ENCODE measurements at regions not wholly inside any gene's neighbourhood (a gene's known extent, or its start where the extent isn't known, plus 50 kb on each side); places are given as distances from the start of the nearest gene placed in this dataset.
A peak's percentile ranks its signal among the peaks of the same experiment; 100 is the strongest.

DNA sequence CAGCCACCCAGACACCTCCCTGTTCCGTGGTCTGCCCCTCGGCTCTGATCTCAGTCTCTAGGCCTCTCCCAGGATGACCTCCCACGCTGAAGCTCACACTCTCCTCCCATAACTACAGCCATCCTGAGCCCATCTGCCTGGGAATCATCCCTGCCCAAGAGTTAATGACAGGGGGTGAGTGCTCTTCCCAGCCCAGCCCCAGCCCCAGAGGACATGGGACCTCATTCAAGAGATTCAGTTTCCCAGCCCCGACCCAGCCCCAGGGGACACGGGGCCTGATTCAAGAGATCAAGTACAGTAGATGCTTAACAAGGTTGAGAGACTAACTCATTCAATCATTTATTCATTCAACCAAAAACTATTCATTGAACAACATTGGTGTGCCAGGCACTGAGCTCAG is 272.0 kb downstream of the XXYLT1 start:
- WGBS, 2 donors, result 64 to 78% methylated on average over 5 of the region's 5 CpGs

DNA sequence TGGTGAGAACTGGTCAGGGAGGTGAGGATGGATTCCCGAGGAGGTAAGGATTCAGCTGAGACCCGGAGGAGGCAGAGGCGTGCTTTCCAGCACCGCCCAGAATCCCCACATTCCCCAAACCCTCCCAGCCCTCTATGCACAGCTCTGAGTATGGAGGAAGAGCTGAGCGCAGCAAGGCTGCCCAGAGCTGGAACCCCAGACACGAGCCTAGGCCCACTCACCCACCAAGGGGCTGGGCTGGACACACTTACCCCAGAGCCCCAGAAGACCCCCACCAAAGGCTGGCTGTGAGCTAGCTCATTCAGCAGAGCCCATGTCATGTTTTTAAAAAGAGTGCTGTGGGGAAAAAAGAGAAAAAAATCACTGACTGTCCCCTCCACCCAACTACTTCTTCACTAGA is 271.5 kb downstream of the XXYLT1 start:
- intact Hi-C loops (cut with DNase I), result no loop called here
- FAIRE-seq (no peak), ATAC-seq (no peak), DNase-seq (peak in 1 of 6 donors; percentile 16)
- Histone ChIP-seq H3K4me3 (no peak overlapping the region), H3K36me3 (no peaks in the 10 kb centered on the region), H3K4me1 (peaks cover 0 to 4% (median 0%) of the 10 kb centered on the region in 3 donors), H3K27ac (no peak overlapping the region), H3K9me3 (no peaks in the 10 kb centered on the region), H3K27me3 (no peaks in the 10 kb centered on the region)
- WGBS, 2 donors, result 63 to 75% methylated on average over 6 of the region's 6 CpGs
- TF ChIP-seq, protein P1, sequence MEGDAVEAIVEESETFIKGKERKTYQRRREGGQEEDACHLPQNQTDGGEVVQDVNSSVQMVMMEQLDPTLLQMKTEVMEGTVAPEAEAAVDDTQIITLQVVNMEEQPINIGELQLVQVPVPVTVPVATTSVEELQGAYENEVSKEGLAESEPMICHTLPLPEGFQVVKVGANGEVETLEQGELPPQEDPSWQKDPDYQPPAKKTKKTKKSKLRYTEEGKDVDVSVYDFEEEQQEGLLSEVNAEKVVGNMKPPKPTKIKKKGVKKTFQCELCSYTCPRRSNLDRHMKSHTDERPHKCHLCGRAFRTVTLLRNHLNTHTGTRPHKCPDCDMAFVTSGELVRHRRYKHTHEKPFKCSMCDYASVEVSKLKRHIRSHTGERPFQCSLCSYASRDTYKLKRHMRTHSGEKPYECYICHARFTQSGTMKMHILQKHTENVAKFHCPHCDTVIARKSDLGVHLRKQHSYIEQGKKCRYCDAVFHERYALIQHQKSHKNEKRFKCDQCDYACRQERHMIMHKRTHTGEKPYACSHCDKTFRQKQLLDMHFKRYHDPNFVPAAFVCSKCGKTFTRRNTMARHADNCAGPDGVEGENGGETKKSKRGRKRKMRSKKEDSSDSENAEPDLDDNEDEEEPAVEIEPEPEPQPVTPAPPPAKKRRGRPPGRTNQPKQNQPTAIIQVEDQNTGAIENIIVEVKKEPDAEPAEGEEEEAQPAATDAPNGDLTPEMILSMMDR (IDR thresholded peaks at IDR 0.05), result no peak

More for the DNA sequence above, 272.0 kb downstream of the XXYLT1 start:
- DNase-seq, result peak in 1 of 6 donors; percentile 30
- intact Hi-C loops (cut with DNase I), result no loop called here
- FAIRE-seq, result no peak
- TF ChIP-seq, protein P1 (IDR thresholded peaks at IDR 0.05), result no peak
- ATAC-seq, result no peak
- H3K27me3 ChIP-seq, result no peaks in the 10 kb centered on the region
- H3K36me3 ChIP-seq, result no peaks in the 10 kb centered on the region
- H3K4me3 ChIP-seq, result no peak overlapping the region
- H3K4me1 ChIP-seq, result peaks cover 0 to 4% (median 0%) of the 10 kb centered on the region in 3 donors
- H3K27ac ChIP-seq, result no peak overlapping the region
- H3K9me3 ChIP-seq, result no peaks in the 10 kb centered on the region

DNA sequence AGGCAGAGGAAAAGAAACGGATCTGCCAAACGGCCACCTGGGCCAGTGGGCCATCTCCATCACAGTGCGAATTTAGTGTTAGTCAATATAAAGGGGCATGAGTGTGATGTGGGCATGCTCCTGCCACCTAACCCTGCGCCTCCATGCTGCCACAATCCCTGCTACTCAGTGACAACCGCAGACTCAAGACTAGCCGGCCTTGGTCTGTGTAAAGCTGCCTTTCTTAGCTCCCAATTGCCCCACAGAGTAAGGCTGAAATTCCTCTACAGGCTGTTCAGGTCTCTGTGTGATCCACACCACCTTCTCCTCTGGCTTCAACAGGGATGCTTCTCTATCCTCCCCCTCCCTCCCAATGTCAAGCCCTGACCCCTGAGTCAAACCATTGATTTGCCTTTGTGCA is 269.7 kb downstream of the XXYLT1 start:
- FAIRE-seq (no peak), DNase-seq (peak in 1 of 6 donors; percentile 6), ATAC-seq (no peak)
- H3K4me1 ChIP-seq, result peaks cover 0 to 4% (median 0%) of the 10 kb centered on the region in 3 donors
- TF ChIP-seq, protein P1 (IDR thresholded peaks at IDR 0.05), result no peak
- H3K36me3 ChIP-seq, result no peaks in the 10 kb centered on the region
- WGBS, 2 donors, result 73 to 77% methylated on average over 6 of the region's 6 CpGs
- no peaks in the 10 kb centered on the region for H3K27me3 ChIP-seq
- intact Hi-C loops (cut with DNase I), result no loop called here
- H3K27ac ChIP-seq, result no peak overlapping the region
- H3K4me3 ChIP-seq, result no peak overlapping the region
- no peaks in the 10 kb centered on the region for H3K9me3 ChIP-seq

DNA sequence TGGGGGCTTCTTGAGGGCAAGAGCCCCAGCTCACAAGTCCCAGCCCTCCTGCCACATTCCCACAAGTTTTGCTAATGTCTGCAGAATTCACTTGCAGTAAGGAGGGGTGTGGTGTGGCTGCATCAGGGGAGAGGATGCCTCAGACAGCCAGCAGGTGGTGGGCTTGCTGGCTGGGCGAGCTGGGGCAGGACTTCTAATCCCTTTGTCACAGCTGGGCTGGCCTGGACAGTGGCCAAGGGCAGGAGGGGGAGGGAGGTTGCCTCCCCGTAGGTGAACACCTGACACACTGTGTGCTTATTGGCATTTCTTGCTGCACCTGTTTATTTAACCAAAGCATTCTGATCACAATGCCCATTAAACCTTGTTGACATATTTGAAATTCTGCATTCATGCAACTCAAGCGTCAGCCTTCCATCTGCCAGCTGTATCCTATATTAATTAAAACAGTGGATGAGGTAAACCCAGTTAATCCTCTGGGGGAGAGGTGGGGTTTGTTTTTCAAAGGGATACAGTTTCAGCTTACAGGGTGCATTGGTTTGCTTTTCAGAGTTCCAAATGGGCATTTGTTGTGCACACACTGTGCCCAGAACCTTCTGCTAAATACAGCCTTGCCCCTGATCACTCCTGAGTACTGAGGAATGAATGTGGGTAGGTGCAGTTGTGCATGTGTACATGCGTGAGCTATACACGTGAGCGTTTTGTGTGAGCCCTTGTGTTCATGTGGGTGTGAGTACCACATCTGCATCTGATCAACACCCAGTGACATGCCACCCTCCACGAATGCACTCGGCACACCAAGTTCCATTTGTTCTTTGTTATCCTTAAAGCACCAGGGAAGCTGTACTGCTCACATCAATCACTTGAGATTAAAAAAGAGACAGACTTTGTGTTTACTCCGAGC is 268.7 kb downstream of the XXYLT1 start:
- H3K36me3 ChIP-seq, result no peaks in the 10 kb centered on the region
- 19 to 20% methylated on average over 9 of the region's 9 CpGs for WGBS, 2 donors
- TF ChIP-seq, protein P1 (IDR thresholded peaks at IDR 0.05), result peak in 3 of 4 donors; percentile 23 to 38 (median 32)
- H3K27me3 ChIP-seq, result no peaks in the 10 kb centered on the region
- DNase-seq, result peak in 5 of 6 donors; percentile 45 to 81 (median 68)
- no peak for FAIRE-seq
- peak; percentile 64 to 91 (median 82) for ATAC-seq
- H3K9me3 ChIP-seq, result no peaks in the 10 kb centered on the region
- H3K4me3 ChIP-seq, result no peak overlapping the region
- intact Hi-C loops (cut with DNase I), result no loop called here
- H3K27ac ChIP-seq, result no peak overlapping the region
- H3K4me1 ChIP-seq, result peaks cover 0 to 4% (median 0%) of the 10 kb centered on the region in 3 donors
